GM19468 (cell line): ENCODE measurements at regions not wholly inside any gene's neighbourhood (a gene's known extent, or its start where the extent isn't known, plus 50 kb on each side); places are given as distances from the start of the nearest gene placed in this dataset.
"Not testable (repeated sequence)": the region's sequence is repeated elsewhere in the genome, so short reads cannot be mapped to it uniquely, and the experiment has no call there.

Experiments
- ATAC-seq: cut with Tn5 transposase; IDR thresholded peaks from one replicate; pipeline ENCODE4 v1.9.1; 2021; ENCODE audit warnings: mild to moderate bottlenecking, moderate library complexity, moderate number of reproducible peaks; ENCODE audit not compliant: unreplicated experiment; ENCODE audit errors: extremely low read depth

DNA sequence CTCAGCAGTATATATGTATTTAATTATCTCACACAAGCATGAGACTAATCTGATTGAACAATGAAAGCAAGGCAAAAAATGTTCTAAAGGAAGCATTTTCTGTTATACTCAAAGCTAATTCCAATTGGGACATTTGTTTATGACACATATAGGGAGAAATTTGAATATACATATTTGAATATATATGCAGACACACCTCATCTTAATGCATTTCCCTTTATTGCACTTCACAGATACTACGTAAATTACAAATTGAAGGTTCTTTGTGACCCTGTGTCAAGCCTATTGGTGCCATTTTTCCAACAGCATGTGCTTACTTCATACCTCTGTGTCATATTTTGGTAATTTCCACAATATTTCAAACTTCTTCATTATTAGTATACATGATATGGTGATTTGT, 132.1 kb upstream of the STEAP1 start:
- no peak for ATAC-seq

- no peak for ATAC-seq
Measured at GRCh38 chr7:90025771-90026170, 128.5 kb upstream of the STEAP1 start.

DNA sequence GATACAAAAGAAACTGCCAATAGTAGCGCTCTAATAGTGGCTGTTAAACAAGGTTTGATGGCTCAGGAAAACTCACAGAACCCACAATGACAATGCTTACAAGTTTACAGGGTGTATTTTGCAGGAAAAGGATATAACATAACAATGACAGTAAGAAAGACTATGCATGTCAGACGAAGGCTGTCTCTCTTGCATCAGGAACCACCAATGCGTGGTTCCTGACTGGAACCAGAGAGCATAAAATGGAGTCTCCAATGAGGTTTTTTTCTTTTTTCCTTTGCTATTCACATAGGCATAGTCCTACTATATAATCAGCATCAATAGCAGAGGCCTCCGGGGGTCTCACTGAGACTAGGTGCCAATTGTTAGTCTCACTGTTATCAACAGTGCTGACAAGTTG, 120.4 kb upstream of the STEAP1 start:
- no peak for ATAC-seq

DNA sequence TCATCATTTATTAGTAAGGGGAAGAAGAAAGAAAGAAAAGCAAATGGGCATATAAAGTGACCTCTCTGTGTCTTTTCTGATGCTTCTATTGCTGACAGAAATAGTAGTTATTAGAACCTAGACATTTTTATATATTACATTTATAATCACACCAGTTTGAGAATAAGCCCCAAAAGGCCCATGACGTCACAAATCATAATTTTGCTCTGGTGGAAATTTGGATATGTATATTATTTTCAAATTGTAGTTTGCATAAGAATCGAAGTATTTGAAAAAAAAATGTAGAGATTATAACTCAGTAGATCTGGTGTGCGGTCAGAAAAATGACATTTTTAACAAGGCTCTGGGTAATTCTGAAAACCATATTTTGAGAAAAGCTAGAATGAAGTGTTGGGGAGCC, 101.2 kb upstream of the STEAP1 start:
- no peak for ATAC-seq

DNA sequence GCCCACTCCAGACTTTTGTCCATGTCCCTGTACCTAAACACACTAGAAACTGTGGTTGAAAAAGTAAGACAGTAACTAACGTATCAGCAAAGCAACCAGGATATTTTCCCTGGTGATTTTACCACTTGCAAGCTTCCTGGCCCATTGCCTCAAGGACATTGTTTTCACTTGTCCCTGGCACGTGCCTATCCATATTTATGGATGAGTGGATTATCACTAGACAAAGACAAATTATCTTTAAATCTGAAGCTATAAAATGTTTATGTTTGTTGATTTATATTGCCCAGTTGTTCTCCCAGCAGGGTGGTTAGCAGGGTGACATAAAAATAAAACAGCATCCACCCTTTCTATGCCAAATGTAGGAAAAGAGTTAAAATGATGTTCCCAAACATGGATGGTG, 93.2 kb upstream of the STEAP1 start:
- ATAC-seq: no peak

GRCh38 chr7:90064370-90064769, 89.9 kb upstream of the STEAP1 start:
- ATAC-seq: no peak

- ATAC-seq: no peak
Measured at GRCh38 chr7:90067171-90067570, 87.1 kb upstream of the STEAP1 start.

DNA sequence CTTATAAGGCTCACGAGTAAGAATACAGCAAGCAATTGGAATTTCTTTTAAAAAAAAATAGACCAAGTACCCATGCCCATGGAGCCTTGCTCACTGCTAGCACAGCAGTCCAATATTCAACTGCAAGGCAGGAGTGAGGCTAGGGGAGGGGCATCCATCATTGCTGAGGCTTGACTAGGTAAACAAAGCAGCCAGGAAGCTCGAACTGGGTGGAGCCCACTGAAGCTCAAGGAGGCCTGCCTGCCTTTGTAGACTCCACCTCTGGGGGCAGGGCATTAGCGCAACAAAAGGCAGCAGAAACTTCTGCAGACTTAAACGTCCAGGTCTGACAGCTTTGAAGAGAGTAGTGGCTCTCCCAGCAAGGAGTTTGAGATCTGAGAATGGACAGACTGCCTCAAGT, 84.0 kb upstream of the STEAP1 start:
- ATAC-seq: not testable (repeated sequence)

- no peak for ATAC-seq
Measured at GRCh38 chr7:90078921-90079320, 75.3 kb upstream of the STEAP1 start.

DNA sequence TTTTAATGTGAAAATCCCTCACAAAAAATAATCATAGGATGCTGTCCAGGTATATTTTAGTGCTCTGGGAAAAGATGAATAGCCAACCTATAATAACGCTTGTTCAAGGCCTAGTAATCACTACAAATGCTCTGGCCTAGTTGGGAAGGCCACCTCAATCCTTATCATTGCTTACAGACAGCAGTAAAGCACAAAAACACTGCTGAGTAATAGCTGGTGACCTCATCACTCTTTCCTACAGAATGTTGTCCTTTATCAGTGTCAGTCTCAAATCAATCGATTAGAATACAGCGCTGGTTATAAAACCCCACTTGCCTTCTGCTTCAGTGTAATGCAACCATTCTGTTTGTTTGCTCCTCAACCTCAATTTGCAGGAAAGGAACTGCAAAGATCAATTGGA, 72.6 kb upstream of the STEAP1 start:
- ATAC-seq: no peak

- ATAC-seq: no peak
Measured at GRCh38 chr7:90092506-90092905, 61.8 kb upstream of the STEAP1 start.

- no peak for ATAC-seq
Measured at GRCh38 chr7:90094030-90094429, 60.2 kb upstream of the STEAP1 start.
